Left cardiac atrium (tissue), 4 donors: ENCODE measurements at regions not wholly inside any gene's neighbourhood (a gene's known extent, or its start where the extent isn't known, plus 50 kb on each side); places are given as distances from the start of the nearest gene placed in this dataset.
"Not testable (repeated sequence)": the region's sequence is repeated elsewhere in the genome, so short reads cannot be mapped to it uniquely, and the experiment has no call there.

ENCODE experiments used
- ATAC-seq, 2 donors: fragments of 200-7000 bp; cut with Tn5 transposase; one replicate each; pipeline ENCODE4 v1.9.1; 2020; ENCODE audit warnings: mild to moderate bottlenecking in 2 of 2, moderate library complexity in 2 of 2
- DNase-seq: peaks from one replicate; pipeline ENCODE4 v3.0.0-alpha.2; 2020
- intact Hi-C, 2 donors: fragments of 100-400 bp; cut with DNase I; formaldehyde crosslinking; loops; one replicate each; pipeline versions ENCODE4 v1.14.1 to v1.15.1; 2022 to 2023
- donor health status: DM: no; HTN: yes; CAD: no.
- donor health status: DM: no; HTN: yes; CAD: no; lungs with severe emphysema.
- donor health status: DM: yes; HTN: yes; CAD: no.
- donor health status: Dilated cardiomyopathy.

DNA sequence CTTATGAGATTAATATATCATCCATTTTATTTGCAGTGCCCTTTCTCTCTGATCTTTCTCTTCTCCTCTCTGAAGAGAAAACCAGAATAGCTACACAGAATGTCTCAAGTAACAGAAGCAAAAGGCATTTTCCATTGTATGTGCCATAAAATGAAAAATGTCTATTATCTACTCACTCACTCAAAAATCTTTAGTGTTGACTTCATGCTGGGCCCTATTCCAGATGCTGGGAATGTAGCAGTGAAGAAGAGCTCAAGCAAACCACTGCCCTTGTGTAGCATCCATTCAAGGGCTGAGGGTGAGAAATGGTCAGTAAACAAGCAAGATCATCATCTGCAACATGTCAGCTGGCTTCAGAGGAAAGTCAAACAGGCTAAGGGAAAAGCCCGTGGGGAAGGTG is 427.7 kb downstream of the METTL4 start:
- intact Hi-C loops: no loop called here
- DNase-seq (no peak), ATAC-seq (no peak)

GRCh38 chr18:2144811-2145210 is 426.5 kb downstream of the METTL4 start:
- ATAC-seq (no peak), DNase-seq (no peak)
- intact Hi-C loops: no loop called here

DNA sequence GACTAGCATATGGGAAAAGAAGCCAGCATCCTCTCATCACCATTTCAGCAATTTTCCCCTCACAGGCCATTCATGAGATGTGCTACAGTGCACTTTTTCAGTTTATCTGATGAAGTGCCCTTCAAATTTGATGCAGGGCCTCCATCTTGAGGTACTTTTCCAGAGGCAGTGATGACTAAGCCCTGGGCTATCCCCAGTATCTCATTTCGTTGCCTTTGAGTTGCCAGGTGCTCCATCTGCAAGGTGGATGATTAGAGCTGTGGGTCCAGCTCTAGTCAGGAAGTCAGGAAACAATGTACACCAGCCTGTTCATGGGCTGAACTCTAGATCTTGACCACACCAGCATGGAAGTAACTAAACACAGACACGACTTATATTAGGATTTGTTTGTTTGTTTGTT is 425.2 kb downstream of the METTL4 start:
- ATAC-seq (no peak), DNase-seq (no peak)
- intact Hi-C loops: no loop called here

GRCh38 chr18:2146754-2147153 is 424.6 kb downstream of the METTL4 start:
- ATAC-seq (no peak), DNase-seq (no peak)
- intact Hi-C loops: no loop called here

DNA sequence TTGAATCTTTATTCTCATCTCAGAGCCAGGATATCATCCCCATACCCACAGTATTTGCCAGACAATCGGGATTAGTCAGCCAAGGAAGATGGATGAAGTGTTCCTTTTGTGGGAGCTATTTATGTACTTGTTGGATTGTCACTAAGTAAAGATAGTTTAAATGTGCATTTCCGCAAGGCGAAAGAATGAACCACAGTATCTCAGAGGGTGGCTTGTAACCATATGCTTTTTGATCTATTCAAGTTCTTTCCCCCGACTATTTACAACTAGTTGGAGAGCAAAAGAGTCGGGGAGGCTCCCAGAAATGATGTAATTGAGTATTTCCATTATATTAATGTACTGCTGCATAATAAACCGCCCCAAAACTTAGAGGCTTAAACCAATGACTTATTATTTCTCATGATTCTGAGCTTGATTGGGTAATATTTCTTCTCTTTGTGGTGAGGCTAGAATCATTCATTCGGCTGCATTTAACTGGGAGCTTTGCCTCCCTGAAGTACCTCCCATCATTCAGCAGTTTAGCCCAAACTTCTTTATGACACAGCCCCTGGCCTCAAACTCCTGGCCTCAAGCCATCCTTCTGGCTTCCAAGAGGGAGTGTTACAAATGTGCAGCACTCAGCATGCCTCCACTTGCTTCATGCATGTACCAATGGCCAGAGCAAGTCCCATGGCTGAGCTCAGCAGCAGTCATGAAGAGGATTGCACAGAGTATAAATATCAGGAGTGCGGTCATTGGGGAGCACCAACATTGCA is 423.7 kb downstream of the METTL4 start:
- ATAC-seq (peak; percentile 70 to 91), DNase-seq (peak; percentile 51)
- intact Hi-C loops: no loop called here

DNA sequence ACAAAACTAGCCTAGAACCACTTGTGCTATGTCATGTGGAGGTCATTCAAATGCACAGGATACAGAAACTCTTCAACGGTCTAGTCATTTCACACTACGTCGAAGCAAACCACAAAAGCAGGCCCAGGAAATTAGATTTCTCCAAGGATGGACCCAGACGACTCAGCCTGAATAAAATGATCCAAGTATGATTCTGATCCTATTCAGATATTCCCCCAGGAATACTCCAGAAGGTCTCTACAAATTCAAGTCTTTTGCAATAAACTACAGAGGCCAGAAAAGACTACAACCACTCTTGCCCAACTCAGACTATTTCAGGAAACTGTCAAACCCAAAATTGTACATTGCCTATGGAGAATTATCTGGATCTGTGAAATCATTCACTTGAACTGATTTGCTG is 422.5 kb downstream of the METTL4 start:
- no peak for DNase-seq
- ATAC-seq: peak in 1 of 2 donors; percentile 78
- intact Hi-C loops: no loop called here

DNA sequence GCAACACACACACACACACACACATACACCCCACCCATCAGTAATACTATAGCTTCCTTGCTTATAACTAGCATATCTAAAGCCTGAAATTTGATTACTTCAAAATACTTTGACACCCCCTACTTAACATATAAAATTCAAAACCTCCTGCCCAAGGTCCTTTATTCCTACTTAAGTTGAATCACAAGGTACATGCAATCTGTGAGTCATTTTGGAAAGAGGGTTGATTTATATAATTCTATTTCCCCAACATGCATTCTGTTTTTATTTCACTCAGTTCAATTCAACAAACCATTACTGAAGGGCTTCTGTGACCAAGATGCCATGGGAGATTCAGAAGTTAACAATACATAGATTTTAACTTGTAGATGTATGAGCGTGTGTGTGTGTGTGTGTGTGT is 420.7 kb downstream of the METTL4 start:
- intact Hi-C loops: no loop called here
- no peak for ATAC-seq
- DNase-seq: no peak

DNA sequence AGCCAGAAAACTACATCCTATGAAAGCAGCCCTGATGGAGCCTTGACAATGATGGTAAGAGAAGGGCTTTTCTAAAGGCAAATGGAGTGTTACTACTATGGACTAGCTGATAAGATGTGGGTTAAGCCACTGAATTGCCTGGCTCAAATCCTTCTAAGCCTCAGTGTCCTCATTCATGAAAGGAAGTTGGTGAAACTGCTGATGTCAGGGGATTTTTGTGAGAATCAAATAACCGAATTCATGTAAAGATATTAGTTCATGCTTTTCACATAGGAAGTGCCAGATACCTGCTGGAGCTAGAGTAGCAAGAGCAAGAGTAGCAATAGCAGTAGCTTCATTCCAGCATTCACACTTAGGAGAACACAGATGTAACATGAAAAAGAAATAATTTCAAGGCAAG is 417.0 kb downstream of the METTL4 start:
- DNase-seq (no peak), ATAC-seq (no peak)
- intact Hi-C loops: no loop called here

- intact Hi-C loops: no loop called here
- ATAC-seq (no peak), DNase-seq (no peak)
Observed at GRCh38 chr18:2164644-2165550, 406.4 kb downstream of the METTL4 start.

DNA sequence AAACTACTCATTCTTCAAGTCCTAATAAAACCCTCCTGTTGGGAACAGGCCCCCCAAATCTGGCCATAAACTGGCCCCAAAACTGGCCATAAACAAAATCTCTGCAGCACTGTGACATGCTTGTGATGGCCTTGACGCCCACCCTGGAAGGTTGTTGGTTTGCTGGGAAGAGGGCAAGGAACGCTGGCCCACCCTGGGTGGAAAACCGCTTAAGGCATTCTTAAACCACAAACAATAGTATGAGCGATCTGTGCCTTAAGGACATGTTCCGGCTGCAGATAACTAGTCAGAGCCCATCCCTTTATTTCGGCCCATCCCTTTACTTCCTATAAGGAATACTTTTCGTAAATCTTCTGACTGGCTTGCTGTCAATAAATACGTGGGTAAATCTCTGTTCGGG is 404.4 kb downstream of the METTL4 start:
- ATAC-seq, intact Hi-C loops, DNase-seq: not testable (repeated sequence)

DNA sequence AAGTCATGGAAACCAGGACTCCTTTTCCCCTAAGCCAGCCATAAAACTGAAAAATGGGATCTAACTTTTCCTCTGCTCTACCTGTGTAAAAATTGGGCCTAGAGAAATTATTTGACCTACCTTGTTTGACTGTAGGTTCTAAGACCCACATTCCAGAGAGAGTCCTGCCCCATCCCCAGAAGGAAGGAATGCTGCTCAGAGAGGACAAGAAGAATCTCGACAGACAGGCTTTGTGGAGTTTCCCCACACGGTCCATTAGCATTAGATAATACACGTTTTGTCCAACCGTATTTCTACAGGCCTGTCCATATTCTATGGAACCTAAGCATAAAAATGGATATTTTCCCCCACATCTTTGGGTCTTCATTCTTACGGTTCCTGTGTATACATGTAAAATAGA is 403.3 kb downstream of the METTL4 start:
- DNase-seq (no peak), ATAC-seq (no peak)
- intact Hi-C loops: no loop called here

GRCh38 chr18:2169656-2170055 is 401.6 kb downstream of the METTL4 start:
- intact Hi-C loops: loop anchor here in 1 of 2 donors (5.0 kb wide), 1 partner anchor 348 kb away; no protein-coding TSS in a partner anchor
- no peak for ATAC-seq
- DNase-seq: no peak

GRCh38 chr18:2171840-2172625 is 399.3 kb downstream of the METTL4 start:
- DNase-seq (no peak), ATAC-seq (no peak)
- intact Hi-C loops: loop anchor here in 1 of 2 donors (5.0 kb wide), 1 partner anchor 345 kb away; no protein-coding TSS in a partner anchor

GRCh38 chr18:2172881-2173280 is 398.4 kb downstream of the METTL4 start:
- intact Hi-C loops: loop anchor here in 1 of 2 donors (5.0 kb wide), 1 partner anchor 344 kb away; no protein-coding TSS in a partner anchor
- ATAC-seq (no peak), DNase-seq (no peak)

GRCh38 chr18:2173486-2173885 is 397.8 kb downstream of the METTL4 start:
- ATAC-seq (peak; percentile 94 to 97), DNase-seq (peak; percentile 65)

DNA sequence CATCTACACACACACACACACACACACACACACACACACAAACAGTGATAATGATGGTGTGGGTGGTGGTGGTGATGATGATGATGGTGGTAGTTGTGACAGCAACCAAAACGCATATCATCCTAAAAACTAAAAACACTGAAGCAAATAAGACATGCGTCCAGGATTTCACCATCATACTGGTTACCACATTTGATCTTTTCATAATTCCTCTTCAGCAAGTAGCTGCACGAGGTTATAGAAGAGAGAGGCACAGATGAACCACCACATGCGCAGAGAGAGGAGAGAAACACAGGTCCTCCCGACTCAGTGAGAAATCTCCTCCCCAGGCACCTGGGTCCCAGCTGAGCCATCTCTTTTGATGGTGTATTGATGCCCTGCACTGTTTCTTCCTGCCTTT is 393.3 kb downstream of the METTL4 start:
- intact Hi-C loops: no loop called here
- ATAC-seq: no peak
- DNase-seq: no peak

More at GRCh38 chr18:2173486-2173885, 397.8 kb downstream of the METTL4 start:
- intact Hi-C loops: loop anchor here in 1 of 2 donors (5.0 kb wide), 1 partner anchor 344 kb away; no protein-coding TSS in a partner anchor

DNA sequence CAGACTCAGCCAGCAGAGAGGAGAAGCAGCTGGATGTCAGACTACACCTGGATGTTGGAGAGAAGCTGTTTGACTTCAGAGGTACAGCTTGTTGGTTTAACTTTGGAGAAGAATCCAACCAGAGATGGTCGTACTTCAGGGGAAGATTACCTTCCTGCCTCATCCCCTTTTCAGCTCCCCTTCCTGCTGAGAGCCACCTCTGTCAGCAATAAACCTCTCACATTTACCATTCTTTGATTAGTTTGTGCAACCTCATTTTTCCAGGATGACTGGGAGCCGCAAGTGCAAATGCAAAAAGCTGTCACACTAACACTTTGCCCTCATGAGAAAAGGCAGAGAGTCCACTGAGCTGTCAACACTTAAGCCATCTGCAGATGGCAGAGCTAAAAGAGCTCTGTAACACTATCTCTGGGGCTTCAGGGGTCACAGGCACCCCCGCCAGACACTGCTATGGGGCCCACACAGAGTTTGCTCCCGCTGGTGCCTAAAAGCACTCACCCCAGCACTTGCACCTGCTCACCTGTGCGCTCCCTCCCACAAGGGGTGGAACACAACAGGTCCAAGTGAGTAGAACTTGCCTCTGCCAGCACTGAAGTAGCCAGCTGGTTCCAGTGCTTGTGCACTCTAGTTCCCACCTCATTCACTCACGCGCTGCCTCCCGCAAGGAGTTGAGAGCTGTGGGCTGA is 391.7 kb downstream of the METTL4 start:
- ATAC-seq (no peak), DNase-seq (no peak)
- intact Hi-C loops: no loop called here

DNA sequence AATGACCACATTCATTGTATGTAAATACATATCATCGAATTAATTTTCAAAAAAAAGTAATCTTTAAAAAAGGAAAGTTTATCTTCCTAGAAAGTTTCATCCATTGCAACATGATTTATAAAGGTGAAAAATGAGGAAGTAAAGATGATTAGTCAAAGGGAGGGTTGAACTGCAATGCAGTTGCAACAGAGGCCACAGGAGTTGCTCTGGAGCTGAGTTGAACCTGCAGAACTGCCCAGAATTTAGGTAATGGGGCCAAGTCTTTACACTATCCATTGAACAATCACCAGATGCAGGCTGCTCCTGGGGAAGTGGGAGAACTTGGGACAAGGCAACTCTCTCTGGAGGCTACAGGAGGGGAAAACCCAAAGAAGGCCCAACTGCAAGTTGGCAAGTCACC is 390.7 kb downstream of the METTL4 start:
- ATAC-seq (peak in 1 of 2 donors; percentile 66), DNase-seq (no peak)
- intact Hi-C loops: no loop called here

GRCh38 chr18:2183432-2183831 is 387.9 kb downstream of the METTL4 start:
- ATAC-seq (no peak), DNase-seq (no peak)
- intact Hi-C loops: no loop called here
